ENCODE measurements at regions not wholly inside any gene's neighbourhood (a gene's known extent, or its start where the extent isn't known, plus 50 kb on each side); places are given as distances from the start of the nearest gene placed in this dataset.

- no peaks in the 10 kb centered on the region for H3K27me3 ChIP-seq (ENCODE audit: insufficient read depth, low read length)
- H2AFZ ChIP-seq (ENCODE audit: low read length, unreplicated experiment) = no peak overlapping the region
- no peak overlapping the region for H3K27ac ChIP-seq (ENCODE audit: low read depth, low read length)
- peaks cover 19% of the 10 kb centered on the region for H3K4me1 ChIP-seq (ENCODE audit: control insufficient read depth, insufficient read depth, low read length, unreplicated experiment)
- no peaks in the 10 kb centered on the region for H3K36me3 ChIP-seq (ENCODE audit: insufficient read depth, low read length)
- H3K79me2 ChIP-seq (ENCODE audit: control insufficient read depth, insufficient read depth, low read length, unreplicated experiment) = peaks cover 27% of the 10 kb centered on the region
- no peak overlapping the region for H3K4me3 ChIP-seq (ENCODE audit: low read depth, low read length)
These were observed 60.9 kb upstream of the MGAT5 start for GRCh38 chr2:134193006-134193405.

- H3K79me2 ChIP-seq (ENCODE audit: control insufficient read depth, insufficient read depth, low read length, unreplicated experiment) = peaks cover 30% of the 10 kb centered on the region
- no peaks in the 10 kb centered on the region for H3K36me3 ChIP-seq (ENCODE audit: insufficient read depth, low read length)
These were observed 59.4 kb upstream of the MGAT5 start for GRCh38 chr2:134194519-134194918.

GRCh38 chr2:134195341-134195740 lies 58.5 kb upstream of the MGAT5 start:
- no peak overlapping the region for H2AFZ ChIP-seq (ENCODE audit: low read length, unreplicated experiment)
- H3K27me3 ChIP-seq (ENCODE audit: insufficient read depth, low read length) = no peaks in the 10 kb centered on the region
- peaks cover 29% of the 10 kb centered on the region for H3K79me2 ChIP-seq (ENCODE audit: control insufficient read depth, insufficient read depth, low read length, unreplicated experiment)
- no peak overlapping the region for H3K4me3 ChIP-seq (ENCODE audit: low read depth, low read length)
- no peaks in the 10 kb centered on the region for H3K36me3 ChIP-seq (ENCODE audit: insufficient read depth, low read length)
- no peak overlapping the region for H3K27ac ChIP-seq (ENCODE audit: low read depth, low read length)
- peaks cover 12% of the 10 kb centered on the region for H3K4me1 ChIP-seq (ENCODE audit: control insufficient read depth, insufficient read depth, low read length, unreplicated experiment)

More at GRCh38 chr2:134194519-134194918, 59.4 kb upstream of the MGAT5 start:
- H3K4me1 ChIP-seq (ENCODE audit: control insufficient read depth, insufficient read depth, low read length, unreplicated experiment) = peaks cover 12% of the 10 kb centered on the region
- H3K27ac ChIP-seq (ENCODE audit: low read depth, low read length) = no peak overlapping the region
- H3K27me3 ChIP-seq (ENCODE audit: insufficient read depth, low read length) = no peaks in the 10 kb centered on the region
- H2AFZ ChIP-seq (ENCODE audit: low read length, unreplicated experiment) = no peak overlapping the region
- no peak overlapping the region for H3K4me3 ChIP-seq (ENCODE audit: low read depth, low read length)

- Histone ChIP-seq H2AFZ (ENCODE audit: low read length, unreplicated experiment) (no peak overlapping the region), H3K36me3 (ENCODE audit: insufficient read depth, low read length) (no peaks in the 10 kb centered on the region), H3K79me2 (ENCODE audit: control insufficient read depth, insufficient read depth, low read length, unreplicated experiment) (peaks cover 24% of the 10 kb centered on the region), H3K4me3 (ENCODE audit: low read depth, low read length) (no peak overlapping the region), H3K27me3 (ENCODE audit: insufficient read depth, low read length) (no peaks in the 10 kb centered on the region), H3K27ac (ENCODE audit: low read depth, low read length) (no peak overlapping the region), H3K4me1 (ENCODE audit: control insufficient read depth, insufficient read depth, low read length, unreplicated experiment) (peaks cover 16% of the 10 kb centered on the region)
These were observed 56.4 kb upstream of the MGAT5 start for GRCh38 chr2:134197445-134197844.

GRCh38 chr2:134198006-134198634 lies 55.8 kb upstream of the MGAT5 start:
- Histone ChIP-seq H3K27ac (ENCODE audit: low read depth, low read length) (no peak overlapping the region), H3K4me1 (ENCODE audit: control insufficient read depth, insufficient read depth, low read length, unreplicated experiment) (peaks cover 17% of the 10 kb centered on the region), H3K36me3 (ENCODE audit: insufficient read depth, low read length) (no peaks in the 10 kb centered on the region), H3K27me3 (ENCODE audit: insufficient read depth, low read length) (no peaks in the 10 kb centered on the region), H3K79me2 (ENCODE audit: control insufficient read depth, insufficient read depth, low read length, unreplicated experiment) (peaks cover 24% of the 10 kb centered on the region), H2AFZ (ENCODE audit: low read length, unreplicated experiment) (no peak overlapping the region), H3K4me3 (ENCODE audit: low read depth, low read length) (no peak overlapping the region)

GRCh38 chr2:134199123-134199522 lies 54.7 kb upstream of the MGAT5 start:
- Histone ChIP-seq H3K4me1 (ENCODE audit: control insufficient read depth, insufficient read depth, low read length, unreplicated experiment) (peaks cover 12% of the 10 kb centered on the region), H3K36me3 (ENCODE audit: insufficient read depth, low read length) (no peaks in the 10 kb centered on the region), H3K27ac (ENCODE audit: low read depth, low read length) (no peak overlapping the region), H3K27me3 (ENCODE audit: insufficient read depth, low read length) (no peaks in the 10 kb centered on the region), H3K4me3 (ENCODE audit: low read depth, low read length) (no peak overlapping the region), H2AFZ (ENCODE audit: low read length, unreplicated experiment) (no peak overlapping the region), H3K79me2 (ENCODE audit: control insufficient read depth, insufficient read depth, low read length, unreplicated experiment) (peaks cover 19% of the 10 kb centered on the region)

GRCh38 chr2:134200036-134200618 lies 53.7 kb upstream of the MGAT5 start:
- H3K4me3 ChIP-seq (ENCODE audit: low read depth, low read length) = no peak overlapping the region
- peaks cover 12% of the 10 kb centered on the region for H3K4me1 ChIP-seq (ENCODE audit: control insufficient read depth, insufficient read depth, low read length, unreplicated experiment)
- no peak overlapping the region for H2AFZ ChIP-seq (ENCODE audit: low read length, unreplicated experiment)
- H3K27me3 ChIP-seq (ENCODE audit: insufficient read depth, low read length) = no peaks in the 10 kb centered on the region
- no peak overlapping the region for H3K27ac ChIP-seq (ENCODE audit: low read depth, low read length)
- H3K79me2 ChIP-seq (ENCODE audit: control insufficient read depth, insufficient read depth, low read length, unreplicated experiment) = peaks cover 18% of the 10 kb centered on the region
- no peaks in the 10 kb centered on the region for H3K36me3 ChIP-seq (ENCODE audit: insufficient read depth, low read length)

- no peaks in the 10 kb centered on the region for H3K27me3 ChIP-seq (ENCODE audit: insufficient read depth, low read length)
These were observed 52.3 kb upstream of the MGAT5 start for GRCh38 chr2:134201533-134201932.

GRCh38 chr2:134202371-134202770 lies 51.5 kb upstream of the MGAT5 start:
- peaks cover 11% of the 10 kb centered on the region for H3K79me2 ChIP-seq (ENCODE audit: control insufficient read depth, insufficient read depth, low read length, unreplicated experiment)
- H3K27me3 ChIP-seq (ENCODE audit: insufficient read depth, low read length) = no peaks in the 10 kb centered on the region
- no peak overlapping the region for H3K4me3 ChIP-seq (ENCODE audit: low read depth, low read length)
- no peaks in the 10 kb centered on the region for H3K36me3 ChIP-seq (ENCODE audit: insufficient read depth, low read length)
- no peak overlapping the region for H2AFZ ChIP-seq (ENCODE audit: low read length, unreplicated experiment)
- H3K27ac ChIP-seq (ENCODE audit: low read depth, low read length) = no peak overlapping the region
- peaks cover 34% of the 10 kb centered on the region for H3K4me1 ChIP-seq (ENCODE audit: control insufficient read depth, insufficient read depth, low read length, unreplicated experiment)

More at GRCh38 chr2:134201533-134201932, 52.3 kb upstream of the MGAT5 start:
- peaks cover 26% of the 10 kb centered on the region for H3K4me1 ChIP-seq (ENCODE audit: control insufficient read depth, insufficient read depth, low read length, unreplicated experiment)
- no peaks in the 10 kb centered on the region for H3K36me3 ChIP-seq (ENCODE audit: insufficient read depth, low read length)
- peaks cover 11% of the 10 kb centered on the region for H3K79me2 ChIP-seq (ENCODE audit: control insufficient read depth, insufficient read depth, low read length, unreplicated experiment)
- no peak overlapping the region for H2AFZ ChIP-seq (ENCODE audit: low read length, unreplicated experiment)
- no peak overlapping the region for H3K27ac ChIP-seq (ENCODE audit: low read depth, low read length)
- no peak overlapping the region for H3K4me3 ChIP-seq (ENCODE audit: low read depth, low read length)

- H2AFZ ChIP-seq (ENCODE audit: low read length, unreplicated experiment) = no peak overlapping the region
- no peak overlapping the region for H3K27ac ChIP-seq (ENCODE audit: low read depth, low read length)
- no peak overlapping the region for H3K4me3 ChIP-seq (ENCODE audit: low read depth, low read length)
- peaks cover 9% of the 10 kb centered on the region for H3K79me2 ChIP-seq (ENCODE audit: control insufficient read depth, insufficient read depth, low read length, unreplicated experiment)
- H3K36me3 ChIP-seq (ENCODE audit: insufficient read depth, low read length) = no peaks in the 10 kb centered on the region
- no peaks in the 10 kb centered on the region for H3K27me3 ChIP-seq (ENCODE audit: insufficient read depth, low read length)
- peaks cover 34% of the 10 kb centered on the region for H3K4me1 ChIP-seq (ENCODE audit: control insufficient read depth, insufficient read depth, low read length, unreplicated experiment)
These were observed 50.7 kb upstream of the MGAT5 start for GRCh38 chr2:134203175-134203574.

Measured in ACC112 (cell line).